ENCODE measurements at regions not wholly inside any gene's neighbourhood (a gene's known extent, or its start where the extent isn't known, plus 50 kb on each side); places are given as distances from the start of the nearest gene placed in this dataset.

DNA sequence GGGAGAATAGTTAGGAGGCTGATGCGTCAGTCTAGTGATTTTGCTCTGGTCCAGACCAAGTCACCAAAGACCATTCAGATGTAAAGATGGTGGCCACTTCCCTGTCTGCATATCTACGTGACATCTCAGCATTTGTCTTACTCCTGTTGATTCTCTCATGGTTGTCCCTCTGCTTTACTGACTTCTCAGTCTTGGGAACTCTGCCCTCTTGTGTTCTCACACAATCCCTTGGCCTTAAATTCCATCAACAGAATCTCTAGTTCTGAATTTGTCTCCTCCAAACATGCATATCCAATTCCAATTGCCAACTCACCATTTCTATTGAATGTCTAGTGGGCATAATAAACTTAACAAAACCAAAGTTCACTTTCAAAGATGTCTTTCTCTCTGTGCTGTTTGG is 147.8 kb downstream of the SLC24A2 start:
- Mint-ChIP-seq H3K4me3 (ENCODE audit: unreplicated experiment) (no peak overlapping the region), H3K27me3 (ENCODE audit: unreplicated experiment) (no peaks in the 10 kb centered on the region), H3K36me3 (ENCODE audit: low read depth, unreplicated experiment) (no peaks in the 10 kb centered on the region), H3K27ac (ENCODE audit: unreplicated experiment) (no peak overlapping the region), H3K4me1 (ENCODE audit: unreplicated experiment) (peaks cover 4% of the 10 kb centered on the region), H3K9me3 (ENCODE audit: unreplicated experiment) (no peaks in the 10 kb centered on the region)
- DNase-seq (ENCODE audit: low spot score): no peak
- TF ChIP-seq, protein P1, sequence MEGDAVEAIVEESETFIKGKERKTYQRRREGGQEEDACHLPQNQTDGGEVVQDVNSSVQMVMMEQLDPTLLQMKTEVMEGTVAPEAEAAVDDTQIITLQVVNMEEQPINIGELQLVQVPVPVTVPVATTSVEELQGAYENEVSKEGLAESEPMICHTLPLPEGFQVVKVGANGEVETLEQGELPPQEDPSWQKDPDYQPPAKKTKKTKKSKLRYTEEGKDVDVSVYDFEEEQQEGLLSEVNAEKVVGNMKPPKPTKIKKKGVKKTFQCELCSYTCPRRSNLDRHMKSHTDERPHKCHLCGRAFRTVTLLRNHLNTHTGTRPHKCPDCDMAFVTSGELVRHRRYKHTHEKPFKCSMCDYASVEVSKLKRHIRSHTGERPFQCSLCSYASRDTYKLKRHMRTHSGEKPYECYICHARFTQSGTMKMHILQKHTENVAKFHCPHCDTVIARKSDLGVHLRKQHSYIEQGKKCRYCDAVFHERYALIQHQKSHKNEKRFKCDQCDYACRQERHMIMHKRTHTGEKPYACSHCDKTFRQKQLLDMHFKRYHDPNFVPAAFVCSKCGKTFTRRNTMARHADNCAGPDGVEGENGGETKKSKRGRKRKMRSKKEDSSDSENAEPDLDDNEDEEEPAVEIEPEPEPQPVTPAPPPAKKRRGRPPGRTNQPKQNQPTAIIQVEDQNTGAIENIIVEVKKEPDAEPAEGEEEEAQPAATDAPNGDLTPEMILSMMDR (IDR thresholded peaks at IDR 0.05; ENCODE audit: unreplicated experiment): no peak

DNA sequence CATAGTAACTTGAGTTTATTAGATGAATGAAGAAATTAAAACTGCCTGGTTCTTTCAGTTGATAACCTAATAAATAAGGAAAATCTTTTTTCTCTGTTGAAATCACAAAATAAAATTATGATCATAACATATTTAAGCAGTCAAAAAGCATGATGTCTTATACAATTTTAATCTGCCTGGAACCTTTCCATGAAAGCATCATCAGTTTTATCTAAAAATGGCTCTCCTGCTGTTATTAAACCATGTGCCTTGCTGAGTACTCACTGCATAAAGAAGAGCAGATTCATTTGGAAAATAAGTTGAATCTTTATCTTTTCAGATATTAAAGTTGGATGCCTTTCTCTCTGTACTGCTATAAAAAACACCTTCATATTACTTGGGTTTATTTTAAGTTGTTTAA is 148.8 kb downstream of the SLC24A2 start:
- Mint-ChIP-seq H3K36me3 (ENCODE audit: low read depth, unreplicated experiment) (no peaks in the 10 kb centered on the region), H3K4me3 (ENCODE audit: unreplicated experiment) (no peak overlapping the region), H3K27me3 (ENCODE audit: unreplicated experiment) (no peaks in the 10 kb centered on the region), H3K4me1 (ENCODE audit: unreplicated experiment) (peaks cover 4% of the 10 kb centered on the region), H3K27ac (ENCODE audit: unreplicated experiment) (no peak overlapping the region), H3K9me3 (ENCODE audit: unreplicated experiment) (no peaks in the 10 kb centered on the region)
- TF ChIP-seq, protein P1 (IDR thresholded peaks at IDR 0.05; ENCODE audit: unreplicated experiment): no peak
- no peak for DNase-seq (ENCODE audit: low spot score)

DNA sequence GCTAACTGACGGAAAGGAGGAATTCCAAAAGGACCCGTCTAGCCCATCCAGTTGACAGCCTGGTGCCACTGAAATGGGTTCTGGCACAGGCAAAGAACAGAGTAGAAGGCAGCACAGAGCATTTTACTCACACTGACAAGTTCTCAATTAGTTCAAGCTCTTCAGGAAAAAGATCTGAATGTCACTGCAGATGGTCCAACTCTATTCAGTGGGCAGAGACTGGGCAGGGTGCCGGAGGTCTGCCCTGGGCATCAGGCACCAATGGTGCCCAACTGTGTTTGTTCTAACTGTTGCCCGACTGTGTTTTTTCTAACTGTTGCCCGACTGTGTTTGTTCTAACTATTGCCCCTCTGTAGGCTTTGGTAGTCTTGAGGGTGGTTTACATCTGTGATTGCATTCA is 151.8 kb downstream of the SLC24A2 start:
- H3K27ac Mint-ChIP-seq (ENCODE audit: unreplicated experiment): no peak overlapping the region
- H3K4me1 Mint-ChIP-seq (ENCODE audit: unreplicated experiment): peaks cover 4% of the 10 kb centered on the region
- DNase-seq (ENCODE audit: low spot score): no peak
- H3K27me3 Mint-ChIP-seq (ENCODE audit: unreplicated experiment): no peaks in the 10 kb centered on the region
- H3K4me3 Mint-ChIP-seq (ENCODE audit: unreplicated experiment): no peak overlapping the region
- no peaks in the 10 kb centered on the region for H3K36me3 Mint-ChIP-seq (ENCODE audit: low read depth, unreplicated experiment)
- H3K9me3 Mint-ChIP-seq (ENCODE audit: unreplicated experiment): no peaks in the 10 kb centered on the region
- TF ChIP-seq, protein P1 (IDR thresholded peaks at IDR 0.05; ENCODE audit: unreplicated experiment): no peak

DNA sequence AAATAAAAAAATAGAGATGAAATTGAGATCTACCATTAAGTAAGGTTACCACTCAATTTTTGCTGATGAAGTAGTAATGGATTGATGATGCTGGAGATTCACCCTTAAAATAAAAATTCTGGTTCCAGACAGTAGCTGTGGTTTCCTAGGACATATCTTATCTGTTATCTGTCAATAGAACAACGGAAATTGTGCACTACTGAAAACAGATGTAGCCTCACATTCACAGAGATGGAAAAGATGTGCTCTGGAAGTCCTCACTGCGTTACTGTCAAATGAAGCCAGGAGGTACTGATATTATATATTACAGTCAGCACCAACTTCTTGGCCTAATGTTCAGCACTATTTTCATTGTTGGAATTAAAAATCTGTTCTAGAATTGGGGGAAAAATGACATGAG is 154.0 kb downstream of the SLC24A2 start:
- peaks cover 13% of the 10 kb centered on the region for H3K4me1 Mint-ChIP-seq (ENCODE audit: unreplicated experiment)
- no peaks in the 10 kb centered on the region for H3K27me3 Mint-ChIP-seq (ENCODE audit: unreplicated experiment)
- no peaks in the 10 kb centered on the region for H3K9me3 Mint-ChIP-seq (ENCODE audit: unreplicated experiment)
- H3K36me3 Mint-ChIP-seq (ENCODE audit: low read depth, unreplicated experiment): no peaks in the 10 kb centered on the region
- H3K27ac Mint-ChIP-seq (ENCODE audit: unreplicated experiment): no peak overlapping the region
- no peak overlapping the region for H3K4me3 Mint-ChIP-seq (ENCODE audit: unreplicated experiment)
- TF ChIP-seq, protein P1 (IDR thresholded peaks at IDR 0.05; ENCODE audit: unreplicated experiment): no peak
- DNase-seq (ENCODE audit: low spot score): no peak

DNA sequence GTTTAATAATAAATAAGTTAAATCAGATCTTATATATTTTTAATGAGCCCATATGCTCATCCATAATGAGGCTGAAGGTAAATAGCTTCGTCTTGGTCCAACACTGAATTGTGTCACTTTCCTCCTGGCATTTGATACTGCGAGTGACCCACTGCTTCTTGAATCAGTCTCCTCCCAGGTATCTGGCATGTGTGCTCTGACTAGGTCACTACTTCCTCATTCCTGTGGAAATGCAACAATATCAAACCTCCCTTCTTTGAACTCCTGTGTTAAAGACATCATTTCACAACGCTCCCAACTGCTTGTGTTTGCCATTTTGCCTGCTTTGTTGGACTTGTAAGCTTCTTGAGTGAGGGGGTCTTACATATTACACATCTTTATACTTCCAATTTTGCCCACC is 157.7 kb downstream of the SLC24A2 start:
- Mint-ChIP-seq H3K4me3 (ENCODE audit: unreplicated experiment) (no peak overlapping the region), H3K27me3 (ENCODE audit: unreplicated experiment) (peaks cover 2% of the 10 kb centered on the region), H3K27ac (ENCODE audit: unreplicated experiment) (no peak overlapping the region), H3K4me1 (ENCODE audit: unreplicated experiment) (peaks cover 8% of the 10 kb centered on the region), H3K36me3 (ENCODE audit: low read depth, unreplicated experiment) (no peaks in the 10 kb centered on the region), H3K9me3 (ENCODE audit: unreplicated experiment) (no peaks in the 10 kb centered on the region)
- no peak for DNase-seq (ENCODE audit: low spot score)
- TF ChIP-seq, protein P1 (IDR thresholded peaks at IDR 0.05; ENCODE audit: unreplicated experiment): no peak

Measured in endothelial cell (in vitro differentiated cells).